ENCODE measurements at regions not wholly inside any gene's neighbourhood (a gene's known extent, or its start where the extent isn't known, plus 50 kb on each side); places are given as distances from the start of the nearest gene placed in this dataset.

GRCh38 chr14:101435546-101435945 is 125.7 kb upstream of the DIO3 start:
- no peak for DNase-seq

- DNase-seq: no peak
Observed at GRCh38 chr14:101439023-101439422, 122.3 kb upstream of the DIO3 start.

GRCh38 chr14:101440496-101440895 is 120.8 kb upstream of the DIO3 start:
- no peak for DNase-seq

- DNase-seq: no peak
Observed at GRCh38 chr14:101441710-101442109, 119.6 kb upstream of the DIO3 start.

DNA sequence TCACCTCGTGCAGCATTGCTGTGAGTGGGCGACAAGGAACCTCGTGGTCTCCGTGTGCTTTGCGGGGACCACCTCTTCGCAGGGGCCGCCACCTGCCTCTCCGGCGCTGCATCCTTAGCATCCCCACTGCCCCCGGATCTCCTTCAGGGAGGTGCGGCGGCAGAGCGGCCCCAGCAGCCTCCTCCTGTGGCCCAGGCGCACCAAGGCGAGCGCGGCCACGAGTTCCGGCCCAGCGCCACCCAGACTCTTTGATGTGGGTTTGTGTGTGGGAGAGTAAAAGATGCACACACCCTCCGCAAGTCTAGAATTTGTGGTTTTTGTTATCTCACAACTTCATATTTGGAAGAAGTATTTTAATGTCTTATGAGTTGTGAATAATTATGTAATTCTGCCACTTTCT is 118.8 kb upstream of the DIO3 start:
- no peak for DNase-seq

GRCh38 chr14:101444116-101444515 is 117.2 kb upstream of the DIO3 start:
- no peak for DNase-seq

GRCh38 chr14:101445278-101445677 is 116.0 kb upstream of the DIO3 start:
- DNase-seq: no peak

DNA sequence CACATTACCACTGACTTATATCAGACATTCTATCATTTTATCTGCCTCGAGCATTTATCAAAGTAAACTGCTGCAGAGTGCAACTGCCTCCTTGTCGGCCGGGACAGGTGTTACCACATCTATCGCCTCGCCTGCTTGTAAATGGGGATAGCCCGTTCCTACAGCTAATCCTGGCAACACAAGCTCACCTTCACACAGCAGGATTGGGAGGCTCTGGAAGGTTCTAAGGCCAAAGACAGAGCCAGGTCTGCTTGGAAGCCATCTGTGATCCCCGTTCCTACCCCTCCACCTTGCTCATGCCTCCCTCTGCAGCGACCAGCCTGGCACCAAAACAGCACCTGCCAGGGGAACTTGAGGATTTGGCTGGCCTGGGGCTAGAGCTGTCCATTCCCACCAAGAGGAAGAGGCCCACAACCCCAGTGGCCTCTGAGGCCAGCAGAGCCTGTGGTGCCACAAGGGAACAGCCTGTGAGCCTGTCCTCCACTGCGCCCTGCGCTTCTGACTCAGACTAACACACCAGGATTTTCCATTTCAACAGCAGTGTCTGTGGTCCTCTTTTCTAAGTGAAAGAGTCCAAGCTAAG is 114.8 kb upstream of the DIO3 start:
- no peak for DNase-seq

- no peak for DNase-seq
Observed at GRCh38 chr14:101449114-101449513, 112.2 kb upstream of the DIO3 start.

- DNase-seq: no peak
Observed at GRCh38 chr14:101451166-101451565, 110.1 kb upstream of the DIO3 start.

- DNase-seq: no peak
Observed at GRCh38 chr14:101453225-101453624, 108.1 kb upstream of the DIO3 start.

- no peak for DNase-seq
Observed at GRCh38 chr14:101454229-101454628, 107.1 kb upstream of the DIO3 start.

GRCh38 chr14:101456246-101457175 is 104.8 kb upstream of the DIO3 start:
- DNase-seq: no peak

GRCh38 chr14:101457301-101457935 is 103.9 kb upstream of the DIO3 start:
- no peak for DNase-seq

DNA sequence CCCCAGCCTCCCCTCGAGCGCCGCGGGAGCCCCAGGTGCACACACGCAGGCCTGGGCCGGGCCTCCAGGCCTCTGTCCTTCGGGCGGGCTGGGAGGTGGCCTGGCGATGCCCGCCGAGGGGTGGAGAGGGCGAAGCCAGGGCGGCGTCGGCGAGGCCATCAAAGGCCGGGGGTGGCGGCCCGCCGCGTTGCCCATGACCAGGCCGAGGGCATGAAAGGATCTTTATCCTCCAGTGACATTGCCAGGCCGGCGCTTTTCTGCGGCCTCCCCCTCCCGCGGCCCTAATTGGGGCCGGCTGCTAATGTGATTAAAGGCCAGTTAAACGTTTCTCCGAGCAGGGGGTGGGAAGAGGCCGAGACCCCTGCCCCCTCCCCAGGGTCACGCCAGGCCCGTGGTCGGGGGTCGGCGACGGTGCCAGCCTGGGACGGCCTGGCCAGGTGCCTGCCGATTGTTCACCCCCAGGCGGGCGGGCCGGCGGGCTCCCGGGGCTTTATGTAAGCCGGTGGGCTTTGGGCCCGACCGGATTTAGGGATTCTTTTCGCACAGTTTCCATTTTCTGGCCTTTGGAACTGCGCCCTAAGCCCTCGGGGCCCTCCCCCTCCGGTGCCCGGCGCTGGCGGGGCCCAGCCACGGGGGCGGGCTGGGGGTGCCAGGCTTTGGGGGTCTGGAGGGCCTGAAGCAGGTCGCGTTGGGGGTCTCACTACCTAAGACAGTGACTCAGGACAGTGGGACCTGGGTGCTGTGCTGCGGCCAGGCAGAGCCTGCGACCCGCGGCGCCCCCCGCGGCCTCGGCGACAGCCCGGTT is 103.2 kb upstream of the DIO3 start:
- no peak for DNase-seq

DNA sequence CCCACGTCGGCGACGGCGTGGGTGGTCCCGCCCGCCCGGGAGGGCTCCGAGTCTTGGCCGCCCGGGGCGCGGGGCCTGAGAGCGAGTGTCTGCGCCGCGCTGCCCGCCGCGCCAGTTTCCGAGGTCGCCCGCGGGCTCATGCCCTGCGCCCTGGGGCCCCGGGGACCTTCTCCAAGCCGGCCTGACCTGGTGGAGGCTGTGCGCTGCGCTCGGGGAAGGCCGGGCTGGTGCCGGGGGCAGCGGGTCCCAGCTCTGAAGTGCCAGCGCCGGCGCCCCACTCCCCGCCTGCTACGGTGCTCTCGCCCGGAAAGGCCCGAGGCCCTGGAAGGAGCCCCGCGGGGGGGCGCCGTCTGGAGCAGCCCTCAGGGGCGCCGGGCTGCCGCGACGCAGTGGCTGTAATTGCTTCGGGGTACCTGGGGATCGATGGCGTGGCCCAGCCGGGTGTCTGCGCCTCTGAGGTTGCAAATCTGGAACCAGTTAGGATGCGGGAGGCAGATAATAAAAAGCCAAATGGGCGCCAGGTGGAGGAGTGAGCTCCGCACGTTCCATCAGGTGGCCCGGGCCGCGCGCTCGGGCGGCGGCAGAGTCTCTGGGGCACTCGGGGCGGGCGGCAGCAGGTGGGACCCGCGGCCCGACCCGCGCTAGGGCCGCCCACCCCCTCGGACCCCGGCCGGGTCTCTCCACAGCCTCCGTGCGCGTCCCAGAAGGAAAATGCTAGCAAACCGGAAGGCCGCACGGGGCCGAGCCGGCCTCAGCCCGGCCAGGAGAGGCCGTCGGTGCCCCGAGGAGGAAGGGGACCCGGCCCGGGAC is 102.3 kb upstream of the DIO3 start:
- DNase-seq: no peak

GRCh38 chr14:101459551-101459900 is 101.8 kb upstream of the DIO3 start:
- no peak for DNase-seq

GRCh38 chr14:101460521-101460920 is 100.8 kb upstream of the DIO3 start:
- DNase-seq: no peak

GRCh38 chr14:101460986-101461750 is 100.1 kb upstream of the DIO3 start:
- DNase-seq: no peak

DNA sequence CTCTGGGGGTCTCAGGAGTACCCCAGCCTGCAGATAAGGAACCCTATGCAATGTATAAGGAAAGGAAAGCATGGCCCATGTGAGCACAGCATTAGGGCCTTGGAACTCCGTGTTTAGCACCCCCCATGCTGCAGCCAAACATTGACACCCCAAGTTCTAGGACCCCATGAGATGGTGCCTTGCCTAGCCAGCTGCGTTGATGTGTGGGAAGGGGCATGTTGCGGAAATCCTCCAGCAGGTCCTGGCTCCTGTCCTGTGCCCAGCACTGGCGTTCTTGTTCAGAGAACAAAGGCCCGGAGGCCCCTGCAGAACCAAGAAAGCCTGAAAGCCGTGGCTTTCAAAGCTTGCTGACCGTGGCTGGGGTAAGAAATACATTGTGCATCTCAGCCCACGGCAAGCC is 99.4 kb upstream of the DIO3 start:
- DNase-seq: no peak

GRCh38 chr14:101462726-101463565 is 98.3 kb upstream of the DIO3 start:
- no peak for DNase-seq

All from SHP77 treated with DMSO at 0.1 percent for 48 hours (cell line).